HL-60 (cell line): ENCODE measurements at regions not wholly inside any gene's neighbourhood (a gene's known extent, or its start where the extent isn't known, plus 50 kb on each side); places are given as distances from the start of the nearest gene placed in this dataset.
A peak's percentile ranks its signal among the peaks of the same experiment; 100 is the strongest.

ENCODE experiments used
- DNase-seq, 2 experiments: peaks; one replicate each; pipeline ENCODE4 v3.0.0-alpha.2; 2010 to 2020; ENCODE audit warnings: low read depth in 1 of 2, low spot score in 1 of 2
- H3K27ac ChIP-seq: fragments of 250-450 bp; sonication (Bioruptor Pico); replicated peaks from 2 replicates; pipeline ENCODE4 v1.5.1; 2020; ENCODE audit warnings: mild to moderate bottlenecking, moderate library complexity
- H3K27me3 ChIP-seq: fragments of 250-450 bp; sonication (Bioruptor Pico); 2 replicates; pipeline ENCODE4 v1.5.1; 2021; ENCODE audit warnings: mild to moderate bottlenecking, moderate library complexity; ENCODE audit not compliant: insufficient read depth, poor library complexity, severe bottlenecking
- H3K4me3 ChIP-seq: replicated peaks from 2 replicates; pipeline ENCODE4 v1.5.1; 2011; ENCODE audit warnings: mild to moderate bottlenecking, control low read depth, low read length; ENCODE audit not compliant: insufficient read depth
- GABPA ChIP-seq: IDR thresholded peaks from 2 replicates; pipeline ENCODE4 v1.6.1; 2012; ENCODE audit warnings: low read depth
- POLR2AphosphoS5 ChIP-seq: IDR thresholded peaks from 2 replicates; pipeline ENCODE4 v1.6.1; 2012; ENCODE audit warnings: low read depth
- SPI1 ChIP-seq: IDR thresholded peaks from 2 replicates; pipeline ENCODE4 v1.6.1; 2012; ENCODE audit warnings: low read depth, mild to moderate bottlenecking, borderline replicate concordance
- TF ChIP-seq, protein P1 (sequence below): IDR thresholded peaks from one replicate; pipeline ENCODE4 v1.5.1; 2011; ENCODE audit warnings: low read length, control low read depth, inconsistent platforms; ENCODE audit not compliant: insufficient read depth
- TF ChIP-seq, protein P2 (sequence below): IDR thresholded peaks from 2 replicates; pipeline ENCODE4 v1.6.1; 2012; ENCODE audit warnings: low read depth; ENCODE audit not compliant: insufficient replicate concordance

- TF ChIP-seq SPI1, result no peak
- TF ChIP-seq, protein P1, sequence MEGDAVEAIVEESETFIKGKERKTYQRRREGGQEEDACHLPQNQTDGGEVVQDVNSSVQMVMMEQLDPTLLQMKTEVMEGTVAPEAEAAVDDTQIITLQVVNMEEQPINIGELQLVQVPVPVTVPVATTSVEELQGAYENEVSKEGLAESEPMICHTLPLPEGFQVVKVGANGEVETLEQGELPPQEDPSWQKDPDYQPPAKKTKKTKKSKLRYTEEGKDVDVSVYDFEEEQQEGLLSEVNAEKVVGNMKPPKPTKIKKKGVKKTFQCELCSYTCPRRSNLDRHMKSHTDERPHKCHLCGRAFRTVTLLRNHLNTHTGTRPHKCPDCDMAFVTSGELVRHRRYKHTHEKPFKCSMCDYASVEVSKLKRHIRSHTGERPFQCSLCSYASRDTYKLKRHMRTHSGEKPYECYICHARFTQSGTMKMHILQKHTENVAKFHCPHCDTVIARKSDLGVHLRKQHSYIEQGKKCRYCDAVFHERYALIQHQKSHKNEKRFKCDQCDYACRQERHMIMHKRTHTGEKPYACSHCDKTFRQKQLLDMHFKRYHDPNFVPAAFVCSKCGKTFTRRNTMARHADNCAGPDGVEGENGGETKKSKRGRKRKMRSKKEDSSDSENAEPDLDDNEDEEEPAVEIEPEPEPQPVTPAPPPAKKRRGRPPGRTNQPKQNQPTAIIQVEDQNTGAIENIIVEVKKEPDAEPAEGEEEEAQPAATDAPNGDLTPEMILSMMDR, result no peak
- no peak for TF ChIP-seq POLR2AphosphoS5
- TF ChIP-seq, protein P2, sequence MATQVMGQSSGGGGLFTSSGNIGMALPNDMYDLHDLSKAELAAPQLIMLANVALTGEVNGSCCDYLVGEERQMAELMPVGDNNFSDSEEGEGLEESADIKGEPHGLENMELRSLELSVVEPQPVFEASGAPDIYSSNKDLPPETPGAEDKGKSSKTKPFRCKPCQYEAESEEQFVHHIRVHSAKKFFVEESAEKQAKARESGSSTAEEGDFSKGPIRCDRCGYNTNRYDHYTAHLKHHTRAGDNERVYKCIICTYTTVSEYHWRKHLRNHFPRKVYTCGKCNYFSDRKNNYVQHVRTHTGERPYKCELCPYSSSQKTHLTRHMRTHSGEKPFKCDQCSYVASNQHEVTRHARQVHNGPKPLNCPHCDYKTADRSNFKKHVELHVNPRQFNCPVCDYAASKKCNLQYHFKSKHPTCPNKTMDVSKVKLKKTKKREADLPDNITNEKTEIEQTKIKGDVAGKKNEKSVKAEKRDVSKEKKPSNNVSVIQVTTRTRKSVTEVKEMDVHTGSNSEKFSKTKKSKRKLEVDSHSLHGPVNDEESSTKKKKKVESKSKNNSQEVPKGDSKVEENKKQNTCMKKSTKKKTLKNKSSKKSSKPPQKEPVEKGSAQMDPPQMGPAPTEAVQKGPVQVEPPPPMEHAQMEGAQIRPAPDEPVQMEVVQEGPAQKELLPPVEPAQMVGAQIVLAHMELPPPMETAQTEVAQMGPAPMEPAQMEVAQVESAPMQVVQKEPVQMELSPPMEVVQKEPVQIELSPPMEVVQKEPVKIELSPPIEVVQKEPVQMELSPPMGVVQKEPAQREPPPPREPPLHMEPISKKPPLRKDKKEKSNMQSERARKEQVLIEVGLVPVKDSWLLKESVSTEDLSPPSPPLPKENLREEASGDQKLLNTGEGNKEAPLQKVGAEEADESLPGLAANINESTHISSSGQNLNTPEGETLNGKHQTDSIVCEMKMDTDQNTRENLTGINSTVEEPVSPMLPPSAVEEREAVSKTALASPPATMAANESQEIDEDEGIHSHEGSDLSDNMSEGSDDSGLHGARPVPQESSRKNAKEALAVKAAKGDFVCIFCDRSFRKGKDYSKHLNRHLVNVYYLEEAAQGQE, result no peak
- no peak for TF ChIP-seq GABPA
- no peak for DNase-seq
- Histone ChIP-seq H3K27me3 (no peaks in the 10 kb centered on the region), H3K4me3 (no peak overlapping the region), H3K27ac (no peak overlapping the region)
These were observed 274.3 kb upstream of the TRIB2 start for GRCh38 chr2:12442476-12442847.

DNA sequence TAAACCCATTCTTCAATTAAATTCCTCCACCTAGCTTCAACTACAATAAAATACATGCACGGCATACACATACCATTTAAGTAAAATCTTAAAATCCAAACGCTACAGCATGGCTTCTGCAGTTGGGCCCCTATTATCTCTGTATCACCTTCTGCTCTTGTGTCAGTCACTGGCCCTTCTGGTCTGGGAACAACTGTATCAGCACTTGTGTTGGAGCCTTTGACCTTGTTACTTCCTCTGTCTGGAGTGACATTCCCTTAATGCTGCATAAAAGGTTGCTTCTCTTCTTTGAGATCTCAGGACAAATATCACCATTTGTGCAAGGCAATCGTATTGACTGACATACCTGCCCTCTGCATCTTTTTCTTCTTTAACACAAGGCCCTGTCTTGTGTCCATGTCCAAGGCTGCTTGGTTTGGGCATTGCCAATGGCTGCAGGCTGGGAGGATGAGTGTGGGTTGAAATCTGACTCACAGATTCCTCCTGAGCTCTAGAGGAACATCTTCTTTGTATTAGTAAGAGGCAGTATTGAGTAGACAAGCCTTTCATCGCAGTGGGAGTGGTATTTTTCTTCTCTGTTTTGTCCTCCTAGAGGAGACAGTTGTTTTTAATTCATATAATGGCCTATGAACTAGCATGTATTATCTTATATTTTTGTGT, 267.8 kb upstream of the TRIB2 start:
- no peak for DNase-seq
- H3K27ac ChIP-seq, result no peak overlapping the region
- no peak overlapping the region for H3K4me3 ChIP-seq
- no peaks in the 10 kb centered on the region for H3K27me3 ChIP-seq
- no peak for TF ChIP-seq GABPA
- no peak for TF ChIP-seq POLR2AphosphoS5
- TF ChIP-seq, protein P1, result no peak
- TF ChIP-seq, protein P2, result no peak
- no peak for TF ChIP-seq SPI1

DNA sequence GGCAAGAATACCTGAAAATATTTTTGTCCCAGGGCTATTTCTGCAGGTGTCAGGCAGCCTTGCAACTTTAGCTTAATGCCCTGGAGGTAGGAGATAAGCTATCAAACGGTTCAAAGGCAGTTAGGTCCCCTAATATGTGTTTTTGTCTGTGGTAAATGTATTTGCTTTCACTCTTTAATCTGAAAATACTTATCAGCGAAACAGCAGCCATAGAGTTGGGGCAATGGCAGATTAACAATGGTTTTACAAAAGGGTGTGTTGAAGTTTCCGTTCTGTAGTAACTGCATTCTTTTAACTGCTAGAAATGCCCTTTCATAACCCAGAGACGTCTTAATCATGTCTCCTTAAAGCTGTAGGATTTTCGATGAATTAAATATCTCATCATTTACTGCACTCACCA, 265.0 kb upstream of the TRIB2 start:
- Histone ChIP-seq H3K27ac (peak overlapping the region; percentile 58), H3K4me3 (no peak overlapping the region), H3K27me3 (no peaks in the 10 kb centered on the region)
- no peak for DNase-seq
- TF ChIP-seq POLR2AphosphoS5 (no peak), GABPA (no peak), SPI1 (no peak)
- TF ChIP-seq, protein P2, result no peak
- TF ChIP-seq, protein P1, result no peak
